ENCODE measurements at regions not wholly inside any gene's neighbourhood (a gene's known extent, or its start where the extent isn't known, plus 50 kb on each side); places are given as distances from the start of the nearest gene placed in this dataset.

DNA sequence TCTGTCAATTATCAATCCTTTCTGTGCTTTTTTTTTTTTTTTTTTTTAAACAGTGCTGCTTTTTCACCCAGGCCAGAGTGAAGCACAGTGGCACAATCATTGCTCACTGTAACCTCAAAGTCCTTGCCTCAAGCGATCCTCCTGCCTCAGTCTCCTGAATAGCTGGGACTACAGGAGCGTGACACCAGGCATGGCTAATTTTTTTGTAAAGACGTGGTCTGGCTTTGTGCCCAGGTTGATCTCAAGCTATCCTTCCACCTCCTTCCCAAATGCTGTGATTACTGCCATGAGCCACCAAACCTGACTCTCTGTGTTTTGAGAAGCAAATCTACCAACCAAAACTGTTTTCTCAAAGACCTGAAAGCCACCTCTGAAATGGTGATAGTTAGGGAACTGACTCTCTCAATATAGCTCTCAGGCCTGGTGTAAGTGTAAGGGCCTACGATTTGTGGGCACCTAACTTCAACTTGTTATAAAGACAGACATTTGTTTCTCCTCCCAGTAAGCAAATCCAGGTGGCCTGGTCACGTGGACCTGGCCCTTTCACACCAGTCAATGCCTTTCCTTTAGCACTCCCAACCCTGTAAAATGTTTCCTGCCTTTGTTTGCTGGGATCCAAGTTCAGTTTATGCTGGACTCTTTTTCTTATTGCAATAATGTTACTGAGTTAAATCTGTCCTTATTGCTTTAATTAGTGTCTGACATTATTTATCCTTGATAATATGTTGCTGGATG is 2015.9 kb downstream of the PCDH7 start:
- Histone ChIP-seq H3K27ac (no peak overlapping the region), H3K9me3 (replicated peaks in 1 of 3) (no peaks in the 10 kb centered on the region), H3K36me3 (replicated peaks in 1 of 2) (no peaks in the 10 kb centered on the region), H3K27me3 (no peaks in the 10 kb centered on the region), H3K4me1 (replicated peaks in 1 of 2) (no peaks in the 10 kb centered on the region), H3K4me3 (no peak overlapping the region)
- no peak for TF ChIP-seq POLR2A (IDR thresholded peaks at IDR 0.05)
- TF ChIP-seq, protein P1, sequence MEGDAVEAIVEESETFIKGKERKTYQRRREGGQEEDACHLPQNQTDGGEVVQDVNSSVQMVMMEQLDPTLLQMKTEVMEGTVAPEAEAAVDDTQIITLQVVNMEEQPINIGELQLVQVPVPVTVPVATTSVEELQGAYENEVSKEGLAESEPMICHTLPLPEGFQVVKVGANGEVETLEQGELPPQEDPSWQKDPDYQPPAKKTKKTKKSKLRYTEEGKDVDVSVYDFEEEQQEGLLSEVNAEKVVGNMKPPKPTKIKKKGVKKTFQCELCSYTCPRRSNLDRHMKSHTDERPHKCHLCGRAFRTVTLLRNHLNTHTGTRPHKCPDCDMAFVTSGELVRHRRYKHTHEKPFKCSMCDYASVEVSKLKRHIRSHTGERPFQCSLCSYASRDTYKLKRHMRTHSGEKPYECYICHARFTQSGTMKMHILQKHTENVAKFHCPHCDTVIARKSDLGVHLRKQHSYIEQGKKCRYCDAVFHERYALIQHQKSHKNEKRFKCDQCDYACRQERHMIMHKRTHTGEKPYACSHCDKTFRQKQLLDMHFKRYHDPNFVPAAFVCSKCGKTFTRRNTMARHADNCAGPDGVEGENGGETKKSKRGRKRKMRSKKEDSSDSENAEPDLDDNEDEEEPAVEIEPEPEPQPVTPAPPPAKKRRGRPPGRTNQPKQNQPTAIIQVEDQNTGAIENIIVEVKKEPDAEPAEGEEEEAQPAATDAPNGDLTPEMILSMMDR (IDR thresholded peaks at IDR 0.05): no peak
- no peak for DNase-seq
- WGBS, 4 donors: 66 to 72% (median 69%) methylated on average over 5 of the region's 5 CpGs
- intact Hi-C loops (cut with DNase I): no loop called here

DNA sequence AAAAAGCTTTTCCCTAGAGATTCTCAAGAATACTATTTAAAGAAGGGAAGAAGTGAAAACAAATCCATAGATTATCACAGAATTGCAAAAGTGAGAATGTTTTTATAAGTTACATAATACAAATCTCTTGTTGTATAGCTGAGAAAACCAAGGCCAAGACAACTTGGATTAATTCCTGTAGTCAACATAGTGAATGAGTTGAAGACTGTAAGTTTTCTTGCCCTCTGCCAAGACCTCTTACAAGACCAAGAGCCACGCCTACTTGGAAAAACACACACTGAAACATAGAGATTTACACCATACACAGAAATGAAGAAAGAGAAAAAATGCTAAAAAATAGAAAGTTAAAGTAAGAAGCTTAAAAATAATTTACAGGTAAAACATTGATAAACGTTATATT is 2024.0 kb downstream of the PCDH7 start:
- WGBS, 4 donors: 46 to 67% (median 56%) methylated on average over 2 of the region's 2 CpGs
- no peak overlapping the region for H3K4me3 ChIP-seq
- H3K27ac ChIP-seq: no peak overlapping the region
- H3K36me3 ChIP-seq (replicated peaks in 1 of 2): no peaks in the 10 kb centered on the region
- H3K4me1 ChIP-seq (replicated peaks in 1 of 2): no peaks in the 10 kb centered on the region
- intact Hi-C loops (cut with DNase I): no loop called here
- TF ChIP-seq POLR2A (IDR thresholded peaks at IDR 0.05): no peak
- TF ChIP-seq, protein P1 (IDR thresholded peaks at IDR 0.05): no peak
- H3K27me3 ChIP-seq: no peaks in the 10 kb centered on the region
- H3K9me3 ChIP-seq (replicated peaks in 1 of 3): no peaks in the 10 kb centered on the region
- DNase-seq: no peak

- 46 to 65% (median 57%) methylated on average over 1 of the region's 1 CpG for WGBS, 4 donors
- Histone ChIP-seq H3K4me3 (no peak overlapping the region), H3K4me1 (replicated peaks in 1 of 2) (no peaks in the 10 kb centered on the region), H3K36me3 (replicated peaks in 1 of 2) (no peaks in the 10 kb centered on the region), H3K27me3 (no peaks in the 10 kb centered on the region), H3K27ac (no peak overlapping the region), H3K9me3 (replicated peaks in 1 of 3) (no peaks in the 10 kb centered on the region)
- TF ChIP-seq, protein P1 (IDR thresholded peaks at IDR 0.05): no peak
- no peak for TF ChIP-seq POLR2A (IDR thresholded peaks at IDR 0.05)
- intact Hi-C loops (cut with DNase I): no loop called here
- DNase-seq: no peak
Measured at GRCh38 chr4:32745351-32745750, 2025.2 kb downstream of the PCDH7 start.

DNA sequence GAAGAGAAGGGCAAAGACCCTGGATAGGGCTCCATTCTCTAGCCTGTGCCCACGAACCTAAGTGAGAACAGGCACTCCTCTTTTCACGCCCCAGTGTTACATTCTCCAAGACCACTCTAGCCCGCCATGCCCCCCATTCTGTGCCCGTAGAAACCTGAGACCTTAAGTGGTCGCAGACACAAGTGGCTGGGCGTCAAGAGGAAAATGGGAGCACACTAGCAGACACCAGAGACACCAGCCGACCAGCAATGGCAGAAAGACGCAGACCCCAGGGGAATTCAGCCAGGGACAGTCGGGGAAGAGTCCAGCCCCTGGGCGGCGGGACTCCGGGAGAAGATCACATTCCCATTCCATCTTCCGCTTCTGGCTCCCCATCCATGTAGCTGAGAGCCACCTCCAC is 2027.9 kb downstream of the PCDH7 start:
- WGBS, 4 donors: 83 to 90% (median 87%) methylated on average over 13 of the region's 13 CpGs
- Histone ChIP-seq H3K9me3 (replicated peaks in 1 of 3) (no peaks in the 10 kb centered on the region), H3K36me3 (replicated peaks in 1 of 2) (no peaks in the 10 kb centered on the region), H3K4me1 (replicated peaks in 1 of 2) (no peaks in the 10 kb centered on the region), H3K4me3 (no peak overlapping the region), H3K27me3 (no peaks in the 10 kb centered on the region), H3K27ac (no peak overlapping the region)
- DNase-seq: no peak
- TF ChIP-seq POLR2A (IDR thresholded peaks at IDR 0.05): no peak
- TF ChIP-seq, protein P1 (IDR thresholded peaks at IDR 0.05): no peak
- intact Hi-C loops (cut with DNase I): no loop called here

Data from adrenal gland (tissue), 9 donors.